ENCODE measurements at regions not wholly inside any gene's neighbourhood (a gene's known extent, or its start where the extent isn't known, plus 50 kb on each side); places are given as distances from the start of the nearest gene placed in this dataset.
"Not testable (repeated sequence)": the region's sequence is repeated elsewhere in the genome, so short reads cannot be mapped to it uniquely, and the experiment has no call there.

DNA sequence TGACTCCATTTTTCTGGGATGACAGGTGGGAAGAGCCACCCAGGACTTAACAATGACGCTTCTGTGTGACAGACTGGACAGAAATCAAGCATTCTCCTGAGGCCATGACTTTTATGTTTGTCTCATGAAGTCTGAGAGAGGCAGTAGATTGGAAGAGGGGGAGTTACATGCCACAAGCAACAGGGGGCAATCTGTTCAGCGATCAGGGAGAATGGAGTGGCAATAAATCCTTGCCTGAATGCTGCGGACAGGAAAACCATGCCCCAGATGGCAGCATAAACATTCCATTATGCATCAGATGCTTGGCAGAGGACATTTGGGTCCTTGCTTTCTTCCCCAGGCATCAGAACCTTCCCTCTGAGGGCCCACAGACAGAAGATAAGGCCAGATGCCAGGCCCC is 312.4 kb upstream of the DIPK2B start:
- Histone ChIP-seq H3K9me3 (no peaks in the 10 kb centered on the region), H3K36me3 (no peaks in the 10 kb centered on the region), H3K4me1 (peaks cover 0 to 24% (median 3%) of the 10 kb centered on the region in 4 donors), H3K27me3 (no peaks in the 10 kb centered on the region), H3K4me3 (no peak overlapping the region), H3K27ac (no peak overlapping the region)
- WGBS, 2 donors = 77 to 79% methylated on average over 2 to 3 of the region's 3 CpGs
- DNase-seq = no peak
- no peak for ATAC-seq (ENCODE audit: low FRiP score in 2 of 2)
- TF ChIP-seq POLR2A (IDR thresholded peaks at IDR 0.05) = no peak
- no peak for TF ChIP-seq EP300 (IDR thresholded peaks at IDR 0.05)
- no peak for TF ChIP-seq CTCF (IDR thresholded peaks at IDR 0.05)

GRCh38 chrX:45508454-45508853 is 307.8 kb upstream of the DIPK2B start:
- TF ChIP-seq EP300 (IDR thresholded peaks at IDR 0.05) (no peak), CTCF (IDR thresholded peaks at IDR 0.05) (no peak), POLR2AphosphoS5 (IDR thresholded peaks at IDR 0.05) (no peak), POLR2A (IDR thresholded peaks at IDR 0.05) (no peak)
- Histone ChIP-seq H3K27ac (peak overlapping the region in 1 of 4 donors; percentile 81), H3K27me3 (no peaks in the 10 kb centered on the region), H3K9me3 (no peaks in the 10 kb centered on the region), H3K4me3 (no peak overlapping the region), H3K36me3 (no peaks in the 10 kb centered on the region), H3K4me1 (peaks cover 4 to 24% (median 13%) of the 10 kb centered on the region in 4 donors)
- no peak for ATAC-seq (ENCODE audit: low FRiP score in 2 of 2)
- 76 to 83% methylated on average over 2 of the region's 2 CpGs for WGBS, 2 donors
- no peak for DNase-seq

DNA sequence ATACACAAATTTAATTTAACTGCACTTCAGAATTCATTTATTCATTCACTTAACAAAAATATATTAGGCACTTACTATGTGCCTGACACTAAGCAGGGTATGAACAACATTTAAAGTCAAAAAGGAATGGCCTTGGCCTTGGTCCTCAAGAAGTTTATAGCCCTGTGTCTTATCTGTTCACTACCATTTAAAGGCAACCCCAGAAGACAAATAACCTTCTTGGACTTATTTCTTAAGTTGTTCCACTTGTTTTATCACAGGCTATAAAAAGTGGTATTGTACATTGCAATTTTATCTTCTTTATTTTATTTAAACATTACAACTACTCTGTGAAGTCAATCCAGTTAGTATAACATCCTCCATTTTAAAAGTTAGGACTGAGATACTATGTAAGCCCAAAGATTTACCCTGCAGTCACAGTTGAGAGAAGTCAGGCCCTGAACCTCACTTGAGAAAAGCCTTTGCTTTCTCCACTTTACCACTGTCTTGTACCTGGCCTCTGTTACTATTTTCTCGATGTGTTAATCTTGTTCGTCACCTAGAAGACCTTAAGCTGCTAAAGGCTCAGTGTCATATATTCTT is 305.6 kb upstream of the DIPK2B start:
- no peak for DNase-seq
- no peak for ATAC-seq (ENCODE audit: low FRiP score in 2 of 2)
- WGBS, 2 donors = 80 to 82% methylated on average over 2 of the region's 2 CpGs
- TF ChIP-seq POLR2A (IDR thresholded peaks at IDR 0.05) (no peak), POLR2AphosphoS5 (IDR thresholded peaks at IDR 0.05) (no peak), CTCF (IDR thresholded peaks at IDR 0.05) (no peak)
- no peaks in the 10 kb centered on the region for H3K27me3 ChIP-seq
- no peaks in the 10 kb centered on the region for H3K9me3 ChIP-seq
- H3K4me3 ChIP-seq = no peak overlapping the region
- H3K4me1 ChIP-seq = peaks cover 4 to 24% (median 13%) of the 10 kb centered on the region in 4 donors
- H3K27ac ChIP-seq = peak overlapping the region; percentile 20 to 68 (median 58)
- no peaks in the 10 kb centered on the region for H3K36me3 ChIP-seq

- no peak overlapping the region for H3K4me3 ChIP-seq
- H3K4me1 ChIP-seq = peaks cover 4 to 24% (median 11%) of the 10 kb centered on the region in 4 donors
- 0 to 28% methylated on average over 1 of the region's 1 CpG for WGBS, 2 donors
- no peak for TF ChIP-seq EP300 (IDR thresholded peaks at IDR 0.05)
- H3K27me3 ChIP-seq = no peaks in the 10 kb centered on the region
- H3K9me3 ChIP-seq = no peaks in the 10 kb centered on the region
- no peak for ATAC-seq (ENCODE audit: low FRiP score in 2 of 2)
- H3K27ac ChIP-seq = no peak overlapping the region
- no peaks in the 10 kb centered on the region for H3K36me3 ChIP-seq
- DNase-seq = no peak
Observed at GRCh38 chrX:45505214-45505613, 304.5 kb upstream of the DIPK2B start.

DNA sequence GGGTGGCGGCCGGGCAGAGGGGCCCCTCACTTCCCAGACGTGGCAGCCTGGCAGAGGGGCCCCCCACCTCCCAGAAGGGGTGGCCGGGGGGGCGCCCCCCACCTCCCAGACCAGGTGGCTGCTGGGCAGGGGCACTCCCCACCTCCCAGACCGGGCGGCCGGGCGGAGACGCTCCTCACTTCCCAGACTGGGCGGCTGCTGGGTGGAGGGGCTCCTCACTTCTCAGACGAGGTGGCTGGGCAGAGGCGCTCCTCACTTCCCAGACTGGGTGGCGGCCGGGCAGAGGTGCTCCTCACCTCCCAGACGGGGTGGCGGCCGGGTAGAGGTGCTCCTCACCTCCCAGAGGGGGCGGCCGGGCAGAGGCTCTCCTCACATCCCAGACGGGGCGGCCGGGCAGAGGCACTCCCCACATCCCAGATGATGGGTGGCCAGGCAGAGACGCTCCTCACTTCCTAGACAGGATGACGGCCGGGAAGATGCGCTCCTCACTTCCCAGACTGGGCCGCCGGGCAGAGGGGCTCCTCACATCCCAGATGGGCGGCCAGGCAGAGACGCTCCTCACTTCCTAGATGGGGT is 303.2 kb upstream of the DIPK2B start:
- WGBS, 2 donors = 81% methylated on average over 19 of the region's 31 CpGs; no CpG with 5 or more reads in 1 of the 2 donors
- H3K27me3 ChIP-seq; H3K27ac ChIP-seq; H3K36me3 ChIP-seq; ATAC-seq (ENCODE audit: low FRiP score in 2 of 2); H3K4me3 ChIP-seq; H3K9me3 ChIP-seq: not testable (repeated sequence)
- DNase-seq = peak in 1 of 2 donors; percentile 64
- H3K4me1 ChIP-seq = peaks cover 4 to 24% (median 11%) of the 10 kb centered on the region in 4 donors

DNA sequence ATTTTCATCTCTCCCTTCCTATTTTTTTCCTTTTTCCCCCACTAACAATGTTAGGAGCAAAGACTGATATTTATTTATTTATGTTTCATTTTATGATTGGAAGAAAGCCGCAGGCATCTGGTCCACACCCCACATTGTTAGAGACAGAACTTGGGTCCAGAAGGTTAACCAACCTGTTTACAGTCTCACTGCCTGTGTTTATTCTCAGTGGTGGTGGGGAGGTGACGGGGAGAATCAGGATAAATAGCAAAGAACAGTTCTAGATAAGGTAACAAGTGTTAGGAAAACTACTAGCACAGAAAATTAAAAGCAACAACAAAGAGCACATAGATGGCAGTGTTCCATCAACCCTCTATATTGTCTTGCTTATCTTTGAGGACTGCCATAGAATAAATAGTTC is 301.7 kb upstream of the DIPK2B start:
- no peaks in the 10 kb centered on the region for H3K9me3 ChIP-seq
- no peak for ATAC-seq (ENCODE audit: low FRiP score in 2 of 2)
- no peak overlapping the region for H3K27ac ChIP-seq
- no peak for DNase-seq
- no peaks in the 10 kb centered on the region for H3K27me3 ChIP-seq
- WGBS, 2 donors = 66 to 87% methylated on average over 2 of the region's 2 CpGs
- TF ChIP-seq POLR2A (IDR thresholded peaks at IDR 0.05) = no peak
- TF ChIP-seq POLR2AphosphoS5 (IDR thresholded peaks at IDR 0.05) = no peak
- TF ChIP-seq EP300 (IDR thresholded peaks at IDR 0.05) = no peak
- no peak for TF ChIP-seq CTCF (IDR thresholded peaks at IDR 0.05)
- H3K36me3 ChIP-seq = no peaks in the 10 kb centered on the region
- peaks cover 4 to 12% (median 8%) of the 10 kb centered on the region in 4 donors for H3K4me1 ChIP-seq
- no peak overlapping the region for H3K4me3 ChIP-seq
